ENCODE measurements at regions not wholly inside any gene's neighbourhood (a gene's known extent, or its start where the extent isn't known, plus 50 kb on each side); places are given as distances from the start of the nearest gene placed in this dataset.

DNA sequence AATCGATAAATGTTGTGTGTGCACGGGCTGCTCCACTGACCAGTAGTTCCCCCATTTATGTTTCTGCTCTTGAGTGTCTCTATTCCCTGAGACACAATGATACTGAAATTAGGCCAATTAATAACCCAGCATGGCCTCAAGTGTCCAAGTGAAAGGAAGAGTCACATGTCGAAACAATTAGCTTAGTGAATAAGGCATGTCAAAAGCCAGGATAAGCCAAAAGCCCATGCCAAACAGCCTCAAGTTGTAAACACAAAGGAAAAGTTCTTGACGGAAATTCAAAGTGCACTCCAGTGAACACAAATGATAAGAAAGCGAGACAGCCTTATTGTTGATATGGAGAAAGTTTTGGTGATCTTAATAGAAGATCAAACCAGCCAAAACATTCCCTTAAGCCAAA lies 167.1 kb upstream of the C1QTNF7 start (continued):
- TF ChIP-seq, protein P1, sequence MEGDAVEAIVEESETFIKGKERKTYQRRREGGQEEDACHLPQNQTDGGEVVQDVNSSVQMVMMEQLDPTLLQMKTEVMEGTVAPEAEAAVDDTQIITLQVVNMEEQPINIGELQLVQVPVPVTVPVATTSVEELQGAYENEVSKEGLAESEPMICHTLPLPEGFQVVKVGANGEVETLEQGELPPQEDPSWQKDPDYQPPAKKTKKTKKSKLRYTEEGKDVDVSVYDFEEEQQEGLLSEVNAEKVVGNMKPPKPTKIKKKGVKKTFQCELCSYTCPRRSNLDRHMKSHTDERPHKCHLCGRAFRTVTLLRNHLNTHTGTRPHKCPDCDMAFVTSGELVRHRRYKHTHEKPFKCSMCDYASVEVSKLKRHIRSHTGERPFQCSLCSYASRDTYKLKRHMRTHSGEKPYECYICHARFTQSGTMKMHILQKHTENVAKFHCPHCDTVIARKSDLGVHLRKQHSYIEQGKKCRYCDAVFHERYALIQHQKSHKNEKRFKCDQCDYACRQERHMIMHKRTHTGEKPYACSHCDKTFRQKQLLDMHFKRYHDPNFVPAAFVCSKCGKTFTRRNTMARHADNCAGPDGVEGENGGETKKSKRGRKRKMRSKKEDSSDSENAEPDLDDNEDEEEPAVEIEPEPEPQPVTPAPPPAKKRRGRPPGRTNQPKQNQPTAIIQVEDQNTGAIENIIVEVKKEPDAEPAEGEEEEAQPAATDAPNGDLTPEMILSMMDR (conservative IDR thresholded peaks at IDR 0.05; ENCODE audit: low read depth in 2 of 2), result no peak
- TF ChIP-seq POLR2AphosphoS5 (IDR thresholded peaks at IDR 0.05; ENCODE audit: low read depth) (no peak), STAT1 (IDR thresholded peaks at IDR 0.05; ENCODE audit: unreplicated experiment) (no peak), REST (IDR thresholded peaks at IDR 0.05; ENCODE audit: unreplicated experiment) (no peak), ETS1 (IDR thresholded peaks at IDR 0.05) (no peak)

DNA sequence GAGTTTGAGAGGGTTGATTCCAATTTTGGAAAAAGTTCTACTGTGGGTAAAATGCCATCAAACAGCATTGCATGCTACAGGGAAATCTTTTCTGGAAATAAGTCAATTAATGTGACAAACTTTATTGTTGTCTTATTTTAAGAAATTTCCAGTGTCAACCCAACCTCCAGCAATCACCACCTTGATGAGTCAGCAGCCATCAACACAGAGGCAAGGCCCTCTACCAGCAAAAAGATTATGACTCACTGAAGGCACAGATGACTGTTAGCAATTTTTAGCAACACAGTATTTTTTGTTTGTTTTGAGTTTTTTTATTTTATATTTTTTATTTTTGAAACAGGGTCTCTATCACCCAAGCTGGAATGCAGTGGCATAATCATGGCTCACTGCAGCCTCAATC lies 165.4 kb upstream of the C1QTNF7 start:
- no peaks in the 10 kb centered on the region for H3K79me2 ChIP-seq (replicated peaks; ENCODE audit: insufficient read depth)
- no peak for ATAC-seq
- Mint-ChIP-seq H3K27me3 (ENCODE audit: insufficient read depth, low read depth, poor library complexity) (no peaks in the 10 kb centered on the region), H3K27ac (no peak overlapping the region), H3K4me3 (no peak overlapping the region), H3K4me1 (no peaks in the 10 kb centered on the region; the same call in 2 of the 3 replicates), H3K36me3 (ENCODE audit: low read depth) (peaks cover 5% of the 10 kb centered on the region; the same call in 1 of the 3 replicates), H3K9me3 (peaks cover 10% of the 10 kb centered on the region; the same call in 2 of the 3 replicates)
- H3K27me3 ChIP-seq (ENCODE audit: insufficient read depth), result no peaks in the 10 kb centered on the region
- TF ChIP-seq NANOG (IDR thresholded peaks at IDR 0.05; ENCODE audit: borderline replicate concordance) (no peak), STAT1 (IDR thresholded peaks at IDR 0.05; ENCODE audit: unreplicated experiment) (no peak), EZH2phosphoT487 (IDR thresholded peaks at IDR 0.05; ENCODE audit: unreplicated experiment) (no peak)
- no peaks in the 10 kb centered on the region for H3K4me1 ChIP-seq (ENCODE audit: insufficient read depth)
- H3K4me3 ChIP-seq, result no peak overlapping the region
- H2AFZ ChIP-seq, result no peak overlapping the region
- H3K9me2 ChIP-seq (ENCODE audit: insufficient read depth), result no peaks in the 10 kb centered on the region; the same call in 1 of the 2 replicates
- H3K27ac ChIP-seq (ENCODE audit: low read depth), result no peak overlapping the region
- no peaks in the 10 kb centered on the region for H3F3A ChIP-seq (replicated peaks; ENCODE audit: low read depth)
- H4K20me1 ChIP-seq (replicated peaks; ENCODE audit: insufficient read depth), result no peaks in the 10 kb centered on the region
- 0 out of 2 replicates have a peak, but pooled peaks cover 2% of the 10 kb centered on the region for H3K36me3 ChIP-seq (ENCODE audit: insufficient read depth)
- DNase-seq (ENCODE audit: low spot score), result no peak
- H3K4me2 ChIP-seq, result no peak overlapping the region

DNA sequence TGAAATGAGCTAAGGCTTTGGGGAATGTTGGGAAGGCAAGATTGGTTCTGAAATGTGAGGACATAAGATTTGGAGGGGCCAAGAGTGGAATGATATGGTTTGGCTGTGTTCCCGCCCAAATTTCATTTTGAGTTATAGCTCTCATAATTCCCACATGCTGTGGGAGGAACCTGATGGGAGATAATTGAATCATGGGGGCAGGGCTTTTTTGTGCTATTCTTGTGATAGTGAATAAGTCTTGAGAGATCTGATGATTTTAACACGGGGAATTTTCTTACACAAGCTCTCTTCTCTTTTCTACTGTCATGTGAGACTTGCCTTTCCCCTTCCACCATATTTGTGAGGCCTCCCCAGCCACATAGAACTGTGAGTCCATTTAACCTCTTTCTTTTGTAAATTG lies 157.6 kb upstream of the C1QTNF7 start:
- H3K9me3 Mint-ChIP-seq, result peaks cover 45% of the 10 kb centered on the region
- TF ChIP-seq CREB1 (CRISPR knock-in tag; IDR thresholded peaks at IDR 0.05; ENCODE audit: low read depth), result no peak

More for the DNA sequence above, 157.6 kb upstream of the C1QTNF7 start:
- DNase-seq (ENCODE audit: low spot score) (no peak), ATAC-seq (no peak)
- H3K27ac ChIP-seq (ENCODE audit: low read depth), result no peak overlapping the region
- no peak overlapping the region for H3K4me3 Mint-ChIP-seq
- no peak overlapping the region for H3K4me3 ChIP-seq
- H3K27ac Mint-ChIP-seq, result no peak overlapping the region
- no peaks in the 10 kb centered on the region for H3K4me1 ChIP-seq (ENCODE audit: insufficient read depth)
- peaks cover 2% of the 10 kb centered on the region for H3K27me3 Mint-ChIP-seq (ENCODE audit: insufficient read depth, low read depth, poor library complexity)
- no peak overlapping the region for H3K4me2 ChIP-seq
- H3F3A ChIP-seq (replicated peaks; ENCODE audit: low read depth), result no peaks in the 10 kb centered on the region
- no peaks in the 10 kb centered on the region for H4K20me1 ChIP-seq (replicated peaks; ENCODE audit: insufficient read depth)
- H3K36me3 Mint-ChIP-seq (ENCODE audit: low read depth), result peaks cover 26% of the 10 kb centered on the region
- no peaks in the 10 kb centered on the region for H3K9me2 ChIP-seq (ENCODE audit: insufficient read depth)
- no peaks in the 10 kb centered on the region for H3K27me3 ChIP-seq (ENCODE audit: insufficient read depth)
- H3K36me3 ChIP-seq (ENCODE audit: insufficient read depth), result peaks cover 7% of the 10 kb centered on the region; the same call in 1 of the 2 replicates
- H2AFZ ChIP-seq, result no peak overlapping the region
- no peaks in the 10 kb centered on the region for H3K4me1 Mint-ChIP-seq
- no peaks in the 10 kb centered on the region for H3K79me2 ChIP-seq (replicated peaks; ENCODE audit: insufficient read depth)
